ENCODE measurements at regions not wholly inside any gene's neighbourhood (a gene's known extent, or its start where the extent isn't known, plus 50 kb on each side); places are given as distances from the start of the nearest gene placed in this dataset.

DNA sequence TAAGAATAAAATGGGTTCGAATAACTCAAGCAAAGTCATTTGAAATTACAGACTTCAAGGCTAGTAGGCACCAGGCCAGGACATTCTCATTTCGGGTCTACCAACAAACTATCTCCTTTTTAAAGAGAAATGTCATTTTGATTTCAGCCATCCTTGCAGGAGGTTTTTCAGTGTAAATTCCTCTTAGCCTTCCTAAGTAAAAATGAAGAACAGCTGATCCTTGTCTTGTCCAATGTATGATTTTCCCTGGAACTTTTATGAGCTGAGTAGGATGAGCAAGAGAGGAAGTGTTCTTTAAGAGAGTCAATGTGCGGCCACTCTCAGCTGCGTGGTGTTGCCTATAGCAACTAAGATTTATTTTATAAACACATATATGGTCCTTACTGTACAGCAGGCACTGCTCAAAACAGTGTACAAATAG, 110.1 kb downstream of the PLCE1 start:
- Histone ChIP-seq H3K4me3 (no peak overlapping the region), H3K4me1 (ENCODE audit: low read depth) (no peaks in the 10 kb centered on the region), H3K36me3 (ENCODE audit: low read depth) (no peaks in the 10 kb centered on the region), H3K9me3 (no peaks in the 10 kb centered on the region)
- intact Hi-C loops (cut with DNase I, micrococcal nuclease), result no loop called here
- peak; percentile 64 for ATAC-seq
- TF ChIP-seq, protein P1, sequence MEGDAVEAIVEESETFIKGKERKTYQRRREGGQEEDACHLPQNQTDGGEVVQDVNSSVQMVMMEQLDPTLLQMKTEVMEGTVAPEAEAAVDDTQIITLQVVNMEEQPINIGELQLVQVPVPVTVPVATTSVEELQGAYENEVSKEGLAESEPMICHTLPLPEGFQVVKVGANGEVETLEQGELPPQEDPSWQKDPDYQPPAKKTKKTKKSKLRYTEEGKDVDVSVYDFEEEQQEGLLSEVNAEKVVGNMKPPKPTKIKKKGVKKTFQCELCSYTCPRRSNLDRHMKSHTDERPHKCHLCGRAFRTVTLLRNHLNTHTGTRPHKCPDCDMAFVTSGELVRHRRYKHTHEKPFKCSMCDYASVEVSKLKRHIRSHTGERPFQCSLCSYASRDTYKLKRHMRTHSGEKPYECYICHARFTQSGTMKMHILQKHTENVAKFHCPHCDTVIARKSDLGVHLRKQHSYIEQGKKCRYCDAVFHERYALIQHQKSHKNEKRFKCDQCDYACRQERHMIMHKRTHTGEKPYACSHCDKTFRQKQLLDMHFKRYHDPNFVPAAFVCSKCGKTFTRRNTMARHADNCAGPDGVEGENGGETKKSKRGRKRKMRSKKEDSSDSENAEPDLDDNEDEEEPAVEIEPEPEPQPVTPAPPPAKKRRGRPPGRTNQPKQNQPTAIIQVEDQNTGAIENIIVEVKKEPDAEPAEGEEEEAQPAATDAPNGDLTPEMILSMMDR (IDR thresholded peaks at IDR 0.05), result no peak
- no peak for DNase-seq

DNA sequence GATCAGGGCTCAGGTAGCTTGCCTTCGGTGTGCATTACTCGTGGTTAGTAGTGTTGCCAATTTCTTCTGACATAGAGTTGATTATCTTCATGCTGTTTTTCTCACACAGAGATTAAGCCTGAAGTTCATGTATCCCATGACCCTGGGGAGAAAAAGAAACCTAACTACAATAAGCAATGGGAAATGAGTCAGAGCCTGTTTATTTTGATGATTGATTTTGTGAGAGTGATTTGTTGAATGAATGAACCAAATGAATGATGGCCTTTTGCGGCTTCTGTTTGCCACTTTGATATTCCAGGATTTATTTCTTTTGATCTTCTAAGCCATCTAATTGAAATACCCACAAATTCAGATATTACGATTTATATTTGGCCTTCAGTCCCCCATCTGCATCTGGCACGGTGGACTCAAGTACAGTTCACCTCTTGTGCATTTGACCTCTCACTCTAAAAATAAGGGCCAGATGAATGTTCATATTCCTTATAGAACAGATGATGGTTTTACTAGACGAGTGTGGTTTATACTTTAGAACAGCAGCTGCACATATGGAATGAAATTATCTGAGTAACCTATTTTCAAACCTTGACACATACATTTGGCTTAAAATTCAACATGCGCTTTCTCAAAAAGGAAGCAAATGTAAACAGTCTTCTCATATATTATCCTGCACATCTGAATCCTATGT, 110.7 kb downstream of the PLCE1 start:
- ATAC-seq, result no peak

DNA sequence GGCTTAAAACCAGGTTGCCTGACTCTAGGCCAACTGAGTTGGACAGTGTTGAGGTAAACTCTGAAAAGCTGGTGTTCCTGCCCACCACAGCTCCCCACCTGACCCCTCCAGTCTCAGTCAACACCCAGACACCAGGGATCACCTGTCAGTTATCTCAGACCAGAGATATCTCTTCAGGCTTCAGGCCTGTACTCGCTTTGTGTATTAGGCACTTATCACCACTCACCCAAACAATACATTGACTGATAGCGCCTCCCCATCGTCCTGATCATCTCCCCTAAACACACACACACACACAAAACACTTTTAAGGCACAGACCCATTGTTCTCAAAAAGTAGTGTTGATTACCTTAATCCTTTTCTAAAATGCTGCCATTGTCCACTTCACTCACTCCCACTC, 111.5 kb downstream of the PLCE1 start:
- Histone ChIP-seq H3K4me1 (ENCODE audit: low read depth) (no peaks in the 10 kb centered on the region), H3K4me3 (no peak overlapping the region), H3K36me3 (ENCODE audit: low read depth) (no peaks in the 10 kb centered on the region), H3K9me3 (no peaks in the 10 kb centered on the region)
- intact Hi-C loops (cut with DNase I, micrococcal nuclease), result no loop called here
- ATAC-seq (no peak), DNase-seq (no peak)
- TF ChIP-seq, protein P1 (IDR thresholded peaks at IDR 0.05), result no peak

More for the DNA sequence above, 110.7 kb downstream of the PLCE1 start:
- DNase-seq, result no peak
- Histone ChIP-seq H3K4me1 (ENCODE audit: low read depth) (no peaks in the 10 kb centered on the region), H3K36me3 (ENCODE audit: low read depth) (no peaks in the 10 kb centered on the region), H3K4me3 (no peak overlapping the region), H3K9me3 (no peaks in the 10 kb centered on the region)
- TF ChIP-seq, protein P1 (IDR thresholded peaks at IDR 0.05), result no peak
- intact Hi-C loops (cut with DNase I, micrococcal nuclease), result no loop called here

DNA sequence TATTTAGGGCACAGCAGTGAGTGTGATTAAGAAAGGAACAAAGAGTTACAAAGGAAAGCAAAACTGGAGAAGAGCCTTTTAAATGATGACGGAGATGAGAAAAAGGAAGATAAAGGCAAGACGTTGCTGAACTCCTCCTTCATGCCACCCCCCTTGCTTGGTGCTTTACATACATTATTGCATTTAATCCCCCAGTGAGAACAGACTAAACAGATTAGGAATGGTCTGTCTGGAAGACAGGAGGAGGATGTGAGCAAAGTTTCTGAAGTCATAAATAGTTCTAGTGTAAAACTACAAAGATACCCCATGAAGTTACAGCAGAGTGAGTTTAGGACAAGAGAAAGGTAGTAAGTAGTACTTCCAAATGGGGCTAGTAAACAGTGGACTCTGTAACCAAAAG, 113.5 kb downstream of the PLCE1 start:
- H3K4me3 ChIP-seq, result no peak overlapping the region
- H3K4me1 ChIP-seq (ENCODE audit: low read depth), result no peaks in the 10 kb centered on the region
- H3K9me3 ChIP-seq, result no peaks in the 10 kb centered on the region
- no peaks in the 10 kb centered on the region for H3K36me3 ChIP-seq (ENCODE audit: low read depth)
- no peak for ATAC-seq
- TF ChIP-seq, protein P1 (IDR thresholded peaks at IDR 0.05), result no peak
- intact Hi-C loops (cut with DNase I, micrococcal nuclease), result no loop called here
- DNase-seq, result no peak

DNA sequence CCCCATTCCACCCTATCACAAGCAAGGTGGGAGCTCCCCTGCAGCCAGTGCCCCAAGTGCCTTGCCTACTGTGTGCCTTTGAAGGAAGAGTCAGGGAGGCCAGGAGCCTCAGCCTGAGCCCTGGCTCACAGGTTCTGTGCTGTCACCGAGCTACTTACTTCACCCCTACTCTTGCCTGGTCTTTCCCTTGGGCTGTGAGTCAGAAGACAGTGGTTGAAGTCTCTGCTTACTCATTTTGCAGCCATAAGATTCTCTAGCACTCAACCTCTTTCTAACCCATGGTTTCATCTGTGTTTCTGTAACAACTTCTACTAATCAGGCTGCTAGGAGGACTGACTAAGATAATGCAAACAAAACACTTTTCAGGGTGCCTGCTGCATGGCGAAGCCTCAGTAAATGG, 114.5 kb downstream of the PLCE1 start:
- peak; percentile 25 for ATAC-seq
- Histone ChIP-seq H3K9me3 (no peaks in the 10 kb centered on the region), H3K4me1 (ENCODE audit: low read depth) (no peaks in the 10 kb centered on the region), H3K4me3 (no peak overlapping the region), H3K36me3 (ENCODE audit: low read depth) (no peaks in the 10 kb centered on the region)
- TF ChIP-seq, protein P1 (IDR thresholded peaks at IDR 0.05), result no peak
- no peak for DNase-seq
- intact Hi-C loops (cut with DNase I, micrococcal nuclease), result no loop called here

DNA sequence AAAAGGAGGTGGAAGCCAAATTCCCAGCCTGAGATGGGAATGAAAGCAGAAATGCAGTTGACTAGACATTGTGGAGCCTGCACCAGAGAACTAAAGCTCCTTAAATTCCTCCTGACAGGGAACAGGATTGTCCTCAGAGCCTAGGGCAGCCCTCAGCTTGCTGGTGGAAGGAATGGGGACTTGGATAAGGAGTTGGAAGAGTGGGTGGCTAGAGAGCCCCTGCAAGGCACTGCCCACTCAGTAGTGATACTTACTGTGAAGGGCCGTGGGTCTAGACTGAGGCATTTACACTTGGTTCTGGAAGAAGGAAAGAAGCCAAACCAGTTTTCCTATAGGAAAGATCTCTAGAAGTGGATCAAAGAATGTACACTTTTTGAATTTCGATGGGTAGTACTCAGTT, 117.6 kb downstream of the PLCE1 start:
- ATAC-seq, result peak; percentile 25
- DNase-seq, result no peak
- no peak overlapping the region for H3K4me3 ChIP-seq
- H3K9me3 ChIP-seq, result no peaks in the 10 kb centered on the region
- no peaks in the 10 kb centered on the region for H3K4me1 ChIP-seq (ENCODE audit: low read depth)
- H3K36me3 ChIP-seq (ENCODE audit: low read depth), result no peaks in the 10 kb centered on the region
- TF ChIP-seq, protein P1 (IDR thresholded peaks at IDR 0.05), result no peak
- intact Hi-C loops (cut with DNase I, micrococcal nuclease), result no loop called here

Data from mucosa of descending colon (tissue), 3 donors.